Sigmoid colon (tissue), 3 donors: ENCODE measurements at regions not wholly inside any gene's neighbourhood (a gene's known extent, or its start where the extent isn't known, plus 50 kb on each side); places are given as distances from the start of the nearest gene placed in this dataset.

Experiments
- POLR2A ChIP-seq, 2 donors: fragments of 450-650 bp; IDR thresholded peaks; one replicate each; pipeline ENCODE4 v1.6.1; 2016; ENCODE audit warnings: antibody characterized with exemption in 2 of 2, mild to moderate bottlenecking in 2 of 2, moderate library complexity in 2 of 2
- TF ChIP-seq, protein P1 (sequence below), 4 experiments: fragments of 450-650 bp in 3 of 4; fragments of 200-600 bp in 1 of 4; IDR thresholded peaks; one replicate each; pipeline ENCODE4 v1.5.1; 2016 to 2019; ENCODE audit warnings: antibody characterized with exemption in 4 of 4, mild to moderate bottlenecking in 3 of 4, moderate library complexity in 2 of 4

- TF ChIP-seq POLR2A (IDR thresholded peaks at IDR 0.05) = no peak
- TF ChIP-seq, protein P1, sequence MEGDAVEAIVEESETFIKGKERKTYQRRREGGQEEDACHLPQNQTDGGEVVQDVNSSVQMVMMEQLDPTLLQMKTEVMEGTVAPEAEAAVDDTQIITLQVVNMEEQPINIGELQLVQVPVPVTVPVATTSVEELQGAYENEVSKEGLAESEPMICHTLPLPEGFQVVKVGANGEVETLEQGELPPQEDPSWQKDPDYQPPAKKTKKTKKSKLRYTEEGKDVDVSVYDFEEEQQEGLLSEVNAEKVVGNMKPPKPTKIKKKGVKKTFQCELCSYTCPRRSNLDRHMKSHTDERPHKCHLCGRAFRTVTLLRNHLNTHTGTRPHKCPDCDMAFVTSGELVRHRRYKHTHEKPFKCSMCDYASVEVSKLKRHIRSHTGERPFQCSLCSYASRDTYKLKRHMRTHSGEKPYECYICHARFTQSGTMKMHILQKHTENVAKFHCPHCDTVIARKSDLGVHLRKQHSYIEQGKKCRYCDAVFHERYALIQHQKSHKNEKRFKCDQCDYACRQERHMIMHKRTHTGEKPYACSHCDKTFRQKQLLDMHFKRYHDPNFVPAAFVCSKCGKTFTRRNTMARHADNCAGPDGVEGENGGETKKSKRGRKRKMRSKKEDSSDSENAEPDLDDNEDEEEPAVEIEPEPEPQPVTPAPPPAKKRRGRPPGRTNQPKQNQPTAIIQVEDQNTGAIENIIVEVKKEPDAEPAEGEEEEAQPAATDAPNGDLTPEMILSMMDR (IDR thresholded peaks at IDR 0.05) = no peak
These were observed 258.0 kb upstream of the SIX2 start for GRCh38 chr2:45267062-45267792.
